GM18511 (cell line): ENCODE measurements at regions not wholly inside any gene's neighbourhood (a gene's known extent, or its start where the extent isn't known, plus 50 kb on each side); places are given as distances from the start of the nearest gene placed in this dataset.
"Not testable (repeated sequence)": the region's sequence is repeated elsewhere in the genome, so short reads cannot be mapped to it uniquely, and the experiment has no call there.

Experiments
- ATAC-seq: cut with Tn5 transposase; IDR thresholded peaks from one replicate; pipeline ENCODE4 v1.9.1; 2021; ENCODE audit warnings: mild to moderate bottlenecking, moderate library complexity; ENCODE audit not compliant: unreplicated experiment

GRCh38 chr1:164093543-164093942 lies 465.4 kb upstream of the PBX1 start:
- ATAC-seq: no peak

GRCh38 chr1:164101802-164102201 lies 457.2 kb upstream of the PBX1 start:
- no peak for ATAC-seq

GRCh38 chr1:164131949-164132348 lies 427.0 kb upstream of the PBX1 start:
- no peak for ATAC-seq

- ATAC-seq: no peak
Measured at GRCh38 chr1:164137273-164137925, 421.6 kb upstream of the PBX1 start.

- no peak for ATAC-seq
Measured at GRCh38 chr1:164141797-164142196, 417.2 kb upstream of the PBX1 start.

- ATAC-seq: no peak
Measured at GRCh38 chr1:164154622-164155021, 404.4 kb upstream of the PBX1 start.

- no peak for ATAC-seq
Measured at GRCh38 chr1:164155347-164155746, 403.6 kb upstream of the PBX1 start.

GRCh38 chr1:164163289-164163849 lies 395.6 kb upstream of the PBX1 start:
- no peak for ATAC-seq

GRCh38 chr1:164165466-164165865 lies 393.5 kb upstream of the PBX1 start:
- ATAC-seq: no peak

GRCh38 chr1:164166454-164166853 lies 392.5 kb upstream of the PBX1 start:
- not testable (repeated sequence) for ATAC-seq

GRCh38 chr1:164177118-164177517 lies 381.9 kb upstream of the PBX1 start:
- no peak for ATAC-seq

- no peak for ATAC-seq
Measured at GRCh38 chr1:164180824-164181223, 378.2 kb upstream of the PBX1 start.

- ATAC-seq: no peak
Measured at GRCh38 chr1:164183854-164184635, 374.9 kb upstream of the PBX1 start.

- ATAC-seq: no peak
Measured at GRCh38 chr1:164186881-164187280, 372.1 kb upstream of the PBX1 start.

- ATAC-seq: no peak
Measured at GRCh38 chr1:164188497-164188896, 370.5 kb upstream of the PBX1 start.

- no peak for ATAC-seq
Measured at GRCh38 chr1:164191191-164191590, 367.8 kb upstream of the PBX1 start.

- ATAC-seq: no peak
Measured at GRCh38 chr1:164210211-164210739, 348.7 kb upstream of the PBX1 start.

GRCh38 chr1:164223378-164223777 lies 335.6 kb upstream of the PBX1 start:
- no peak for ATAC-seq

GRCh38 chr1:164225011-164225410 lies 334.0 kb upstream of the PBX1 start:
- no peak for ATAC-seq

- ATAC-seq: no peak
Measured at GRCh38 chr1:164226977-164227376, 332.0 kb upstream of the PBX1 start.

- ATAC-seq: no peak
Measured at GRCh38 chr1:164228928-164229327, 330.1 kb upstream of the PBX1 start.

- ATAC-seq: no peak
Measured at GRCh38 chr1:164233149-164233548, 325.8 kb upstream of the PBX1 start.
